DMS 273 treated with DMSO at 0.1 percent for 48 hours (cell line): ENCODE measurements at regions not wholly inside any gene's neighbourhood (a gene's known extent, or its start where the extent isn't known, plus 50 kb on each side); places are given as distances from the start of the nearest gene placed in this dataset.

ENCODE experiments used
- DNase-seq: peaks from one replicate; lab custom pipeline; 2025; lab: John Stamatoyannopoulos, UW

GRCh38 chr2:129142465-129142864 is 823.8 kb upstream of the HS6ST1 start:
- DNase-seq = no peak

DNA sequence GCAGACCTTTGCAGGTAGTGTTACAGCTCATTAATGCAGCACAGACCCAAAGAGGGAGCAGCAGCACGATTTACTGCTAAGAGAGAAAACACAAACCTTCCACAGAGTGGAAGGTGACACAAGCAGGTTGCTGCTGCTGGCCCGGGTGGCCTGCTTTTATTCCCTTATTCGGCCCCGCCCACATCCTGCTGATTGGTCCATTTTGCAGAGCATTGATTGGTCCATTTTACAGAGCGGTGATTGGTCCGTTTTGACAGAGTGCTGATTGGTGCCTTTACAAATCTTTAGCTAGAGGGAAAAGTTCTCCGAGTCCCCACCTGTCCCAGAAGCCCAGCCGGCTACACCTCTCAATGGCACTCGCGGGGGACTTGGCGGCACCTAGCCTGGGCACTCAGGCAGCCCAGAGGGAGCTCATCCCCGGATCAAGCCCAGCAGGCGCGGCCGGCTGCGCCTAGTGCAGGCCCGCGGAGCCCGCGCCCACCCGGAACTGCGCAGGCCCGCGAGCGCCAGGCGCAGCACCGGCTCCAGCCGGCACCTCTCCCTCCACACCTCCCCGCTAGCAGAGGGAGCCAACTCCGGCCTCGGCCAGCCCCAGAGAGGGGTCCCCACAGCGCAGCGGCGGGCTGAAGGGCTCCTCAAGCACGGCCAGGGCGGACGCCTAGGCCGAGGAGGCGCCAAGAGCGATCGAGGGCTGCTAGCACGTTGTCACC is 825.6 kb upstream of the HS6ST1 start:
- DNase-seq = no peak

DNA sequence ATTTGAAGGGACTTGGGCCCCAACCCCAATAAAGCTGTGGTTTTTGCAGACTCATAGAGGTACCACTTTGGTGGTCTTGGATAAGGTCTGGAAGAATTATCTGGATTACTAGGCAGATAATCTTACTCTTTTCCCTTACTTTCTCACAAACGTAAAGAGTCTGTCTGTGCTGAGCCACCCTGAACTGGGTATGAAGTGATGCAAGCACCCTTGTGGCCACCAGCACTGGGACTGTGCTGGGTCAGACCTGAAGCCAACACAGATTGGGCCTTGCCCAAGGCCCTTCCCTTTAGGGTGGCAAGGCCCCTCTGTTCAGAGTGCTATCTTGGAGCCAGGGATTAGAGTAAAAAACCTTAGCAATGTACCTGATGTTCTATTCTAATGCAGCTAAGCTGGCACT is 827.0 kb upstream of the RAB6C start:
- no peak for DNase-seq

DNA sequence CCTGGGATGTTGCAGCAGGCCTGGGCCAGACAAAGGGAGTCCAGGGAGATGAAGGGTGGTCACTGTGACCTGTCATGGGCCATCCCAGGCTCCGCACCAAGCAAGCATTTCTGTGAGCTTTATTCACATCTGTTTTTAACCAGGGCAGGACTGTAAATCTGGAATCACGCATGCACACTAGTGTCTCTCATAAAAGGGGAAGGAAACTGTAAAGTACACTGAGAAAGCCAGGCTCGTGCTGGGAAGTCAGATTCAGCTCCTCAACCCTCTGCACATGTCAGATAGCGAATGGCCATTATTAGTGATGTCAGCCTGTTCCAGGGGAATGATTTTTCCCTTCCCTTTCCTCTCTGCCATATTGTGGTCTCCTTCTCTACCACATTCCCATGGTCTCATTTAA is 818.6 kb upstream of the RAB6C start:
- DNase-seq = no peak

GRCh38 chr2:129164220-129164949 is 815.1 kb upstream of the RAB6C start:
- no peak for DNase-seq

DNA sequence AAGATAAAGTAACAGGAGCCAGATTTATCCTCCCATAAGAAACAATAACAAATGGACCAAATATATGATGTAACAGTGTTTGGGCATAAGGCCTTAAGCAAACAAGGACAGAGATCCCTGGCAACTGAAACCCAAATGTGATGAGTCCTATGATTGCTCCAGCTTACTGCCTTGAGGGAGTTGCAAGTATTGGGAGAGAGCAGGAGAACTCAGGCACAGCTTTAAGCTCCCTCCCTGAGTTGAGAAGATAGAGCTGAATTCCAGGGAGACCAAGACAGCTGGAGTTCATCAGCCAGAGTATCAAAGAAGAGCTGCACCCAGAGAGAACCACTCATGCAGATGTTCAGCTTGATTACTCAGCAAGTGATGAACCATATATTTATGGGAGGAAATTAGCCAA is 814.5 kb upstream of the RAB6C start:
- DNase-seq = no peak

- DNase-seq = no peak
Observed at GRCh38 chr2:129167456-129167855, 812.0 kb upstream of the RAB6C start.

DNA sequence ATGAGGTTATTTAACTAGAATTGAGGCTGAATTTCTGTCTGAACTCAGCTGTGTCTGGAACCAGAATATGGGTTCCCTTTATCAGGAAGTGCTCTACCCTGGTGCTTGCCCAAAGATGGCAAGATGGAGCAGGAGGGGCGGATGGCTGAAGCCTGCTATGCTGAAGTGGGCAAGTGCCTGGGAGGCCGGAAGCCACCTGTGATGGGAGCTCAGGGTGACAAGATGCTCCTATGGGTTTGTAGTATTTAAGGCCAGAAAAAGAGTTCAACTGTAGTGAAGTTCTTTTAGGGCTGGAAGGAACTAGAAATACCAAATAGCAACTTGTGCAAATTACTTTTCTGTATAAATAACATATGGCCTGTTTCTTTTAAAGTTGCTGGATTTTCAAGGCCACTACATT is 808.9 kb upstream of the RAB6C start:
- no peak for DNase-seq

- DNase-seq = no peak
Observed at GRCh38 chr2:129174143-129174542, 805.3 kb upstream of the RAB6C start.

DNA sequence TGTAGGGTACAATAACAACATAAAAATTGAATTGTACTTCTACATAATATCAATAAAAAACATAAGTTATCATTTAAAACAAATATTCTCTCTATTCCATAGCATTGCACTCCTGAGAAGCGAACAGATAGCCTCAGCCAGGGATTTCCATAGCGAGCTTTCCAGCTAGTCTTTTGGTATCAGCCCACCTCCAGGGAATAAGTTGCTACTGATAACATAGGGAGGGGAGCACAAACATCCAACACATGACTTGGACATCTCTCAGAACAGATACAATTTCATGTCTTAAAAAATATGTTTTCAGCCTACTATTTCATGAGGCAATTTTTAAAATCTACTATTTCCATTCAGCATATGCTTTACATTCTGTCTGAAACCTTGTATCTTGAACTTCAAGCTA is 804.4 kb upstream of the RAB6C start:
- no peak for DNase-seq

DNA sequence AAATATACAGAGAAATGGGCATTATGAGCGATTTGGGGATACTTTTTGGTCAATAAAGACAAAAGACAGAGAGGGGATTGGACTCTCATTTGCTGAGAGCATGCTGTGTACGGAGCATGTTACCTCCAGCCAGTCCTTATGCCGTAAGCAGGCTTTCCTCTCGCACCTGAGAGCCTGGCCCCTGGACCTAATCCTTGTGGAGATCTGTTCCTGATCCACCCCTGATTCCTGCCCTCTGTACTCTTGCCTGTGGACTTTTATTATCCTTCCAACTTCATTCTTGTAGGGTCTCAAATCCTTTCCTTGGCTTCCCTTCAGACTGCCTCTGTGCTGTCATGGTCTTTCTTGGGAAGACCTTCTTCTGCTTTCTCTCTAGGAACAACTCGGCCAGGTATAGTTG is 803.1 kb upstream of the RAB6C start:
- no peak for DNase-seq

GRCh38 chr2:129178356-129178755 is 801.1 kb upstream of the RAB6C start:
- DNase-seq = no peak

- no peak for DNase-seq
Observed at GRCh38 chr2:129179199-129179598, 800.3 kb upstream of the RAB6C start.

- no peak for DNase-seq
Observed at GRCh38 chr2:129180124-129180716, 799.2 kb upstream of the RAB6C start.

DNA sequence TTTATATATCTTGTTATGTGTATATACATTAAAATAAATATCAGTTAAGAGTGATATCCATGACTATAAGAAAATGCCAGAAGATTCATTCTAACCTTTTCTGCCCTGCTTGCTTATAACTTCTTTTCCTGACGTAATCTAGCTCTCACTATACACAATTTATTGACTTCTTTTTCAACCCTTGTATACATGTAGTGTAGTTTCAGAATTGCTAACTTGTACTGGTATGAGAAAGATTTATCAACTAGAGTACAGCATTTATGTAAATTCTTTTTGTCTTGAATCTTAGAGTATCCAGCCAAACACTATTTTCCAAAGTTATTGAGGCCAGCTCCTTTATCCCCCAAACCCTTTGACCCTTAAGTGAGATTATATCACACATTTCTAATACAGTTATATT is 798.0 kb upstream of the RAB6C start:
- DNase-seq = no peak

DNA sequence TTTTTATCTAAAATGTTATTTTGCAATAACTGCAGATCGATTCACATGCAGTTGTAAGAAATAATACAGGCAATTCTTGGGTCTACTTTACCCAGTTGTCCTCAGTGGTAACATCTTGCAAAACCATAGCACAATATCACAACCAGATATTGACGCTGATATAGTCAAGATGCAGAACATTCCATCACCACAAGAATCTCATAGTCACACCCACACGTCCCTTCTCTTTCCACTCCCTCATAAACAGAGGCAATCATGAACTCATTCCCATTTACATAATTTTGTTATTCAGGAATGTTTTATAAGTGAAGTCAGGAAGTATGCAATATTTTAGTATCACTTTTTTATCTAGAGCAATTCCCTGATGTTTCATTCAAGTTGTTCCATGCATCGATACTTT is 797.5 kb upstream of the RAB6C start:
- no peak for DNase-seq

DNA sequence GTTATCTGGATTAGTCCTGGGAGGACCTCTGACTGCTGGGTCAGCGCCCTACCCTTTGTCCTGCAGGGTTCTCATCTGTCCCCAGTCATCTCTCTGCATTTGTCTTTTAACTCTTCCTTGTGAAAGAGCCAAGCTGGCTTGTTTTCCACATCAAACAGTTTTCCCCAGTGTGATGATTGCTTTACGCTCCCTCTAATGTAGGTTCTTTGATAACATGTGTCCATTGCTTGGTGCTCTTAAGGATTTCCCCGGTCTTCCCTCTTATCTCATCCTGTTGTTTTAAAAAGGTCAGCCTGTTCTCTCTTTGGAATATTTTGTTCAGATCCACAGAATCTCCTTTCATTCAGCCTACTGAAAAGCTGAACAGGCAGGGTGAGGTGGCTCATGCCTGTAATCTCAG is 792.1 kb upstream of the RAB6C start:
- no peak for DNase-seq

DNA sequence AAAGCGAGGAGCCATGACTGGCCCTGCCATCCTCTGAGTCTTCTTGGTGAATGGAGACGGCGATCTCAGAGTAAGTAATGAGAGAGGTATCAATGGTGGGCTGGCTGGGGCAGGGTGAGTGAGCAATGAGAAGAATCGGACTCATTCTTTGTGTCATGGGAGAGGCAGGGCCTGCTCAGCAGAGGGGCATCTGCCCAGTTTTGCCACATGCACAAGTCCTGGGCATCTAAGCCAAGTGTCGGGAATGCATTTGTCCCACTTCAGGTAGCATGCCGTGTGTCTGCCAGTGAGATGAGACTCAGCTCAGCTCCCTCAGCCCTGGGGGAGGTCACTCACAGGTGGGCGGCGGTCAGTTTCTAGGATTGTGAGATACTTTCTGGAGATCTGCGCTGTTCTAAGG is 791.0 kb upstream of the RAB6C start:
- DNase-seq = no peak

DNA sequence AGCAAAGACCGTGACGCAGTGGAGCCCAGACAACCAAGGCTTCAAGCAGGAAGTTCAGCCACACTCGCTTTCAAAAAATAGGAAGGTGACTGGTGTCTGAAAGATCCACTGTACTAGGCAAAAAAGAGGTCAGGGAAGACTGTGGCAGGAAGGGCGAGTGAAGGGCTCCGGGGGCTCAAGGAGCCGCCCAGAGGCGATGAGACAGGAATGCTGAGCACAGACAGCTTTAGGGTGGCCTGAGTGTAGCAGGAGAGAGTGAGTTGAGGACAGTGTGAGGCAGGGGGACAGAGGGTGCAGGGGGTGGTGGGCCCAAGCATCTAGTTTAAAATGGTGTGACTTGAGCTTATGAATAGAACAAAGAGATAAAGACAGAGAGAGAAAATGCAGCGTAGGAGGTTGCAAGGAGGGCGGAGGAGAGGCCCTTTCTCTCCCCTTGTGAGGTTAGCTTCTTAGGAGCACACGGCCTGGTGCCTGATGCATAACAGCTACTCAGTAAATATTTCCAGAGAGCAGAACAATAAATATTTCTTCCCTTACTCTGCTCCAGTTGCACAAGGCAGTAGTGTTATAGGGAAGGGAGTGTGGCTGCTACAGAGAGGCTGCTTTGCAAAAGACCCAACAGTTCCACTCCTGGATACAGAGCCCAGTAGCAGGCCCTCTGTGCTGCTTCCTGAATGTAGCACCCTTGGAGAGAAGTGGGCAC is 789.7 kb upstream of the RAB6C start:
- no peak for DNase-seq

- DNase-seq = no peak
Observed at GRCh38 chr2:129190494-129190893, 789.0 kb upstream of the RAB6C start.

GRCh38 chr2:129191530-129191929 is 787.9 kb upstream of the RAB6C start:
- DNase-seq = no peak

- DNase-seq = no peak
Observed at GRCh38 chr2:129192117-129192516, 787.3 kb upstream of the RAB6C start.

DNA sequence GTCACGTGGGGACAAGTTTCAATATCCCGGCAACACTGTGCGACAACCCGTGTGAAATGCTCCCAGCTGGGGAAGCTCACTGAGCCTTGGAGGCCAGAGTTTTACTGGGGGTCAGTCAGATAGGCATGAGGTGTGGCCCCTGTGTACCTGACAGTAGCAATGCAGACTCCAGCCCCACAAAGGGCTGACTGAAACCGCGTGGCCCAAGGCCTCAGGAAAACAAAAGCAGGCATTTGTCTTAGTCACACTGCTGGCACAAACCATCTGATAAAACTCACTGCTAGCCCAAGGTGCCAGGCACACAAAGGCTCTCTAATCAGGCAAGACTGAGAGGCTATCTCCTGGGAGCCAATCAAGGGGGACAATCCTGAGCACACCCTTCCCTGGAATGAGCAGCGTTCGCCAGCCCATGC is 786.6 kb upstream of the RAB6C start:
- DNase-seq = no peak
